ENCODE measurements at regions not wholly inside any gene's neighbourhood (a gene's known extent, or its start where the extent isn't known, plus 50 kb on each side); places are given as distances from the start of the nearest gene placed in this dataset.

GRCh38 chr6:165871571-165871970 is 208.5 kb upstream of the PDE10A start:
- DNase-seq, result no peak

GRCh38 chr6:165869526-165869925 is 206.5 kb upstream of the PDE10A start:
- no peak for DNase-seq

- no peak for DNase-seq
These were observed 201.9 kb upstream of the PDE10A start for GRCh38 chr6:165864925-165865324.

DNA sequence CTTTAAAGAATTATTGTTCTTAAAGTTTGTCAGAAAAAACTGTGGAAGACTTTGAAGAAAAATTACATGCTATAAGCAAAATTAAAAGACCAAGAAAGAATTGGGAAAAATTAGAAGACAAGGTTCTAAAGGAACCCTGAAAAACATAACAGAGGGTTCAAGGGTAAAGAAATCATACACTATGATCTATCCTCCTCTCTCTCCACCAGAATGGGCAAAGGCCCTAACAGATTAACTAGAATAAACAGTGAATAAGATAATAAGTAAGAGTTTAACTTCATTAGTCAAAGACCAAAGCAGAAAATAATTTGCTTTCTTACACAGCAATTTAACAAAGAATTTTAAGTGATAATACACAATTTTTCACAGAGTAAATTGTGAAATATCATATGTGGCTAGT is 201.2 kb upstream of the PDE10A start:
- no peak for DNase-seq

DNA sequence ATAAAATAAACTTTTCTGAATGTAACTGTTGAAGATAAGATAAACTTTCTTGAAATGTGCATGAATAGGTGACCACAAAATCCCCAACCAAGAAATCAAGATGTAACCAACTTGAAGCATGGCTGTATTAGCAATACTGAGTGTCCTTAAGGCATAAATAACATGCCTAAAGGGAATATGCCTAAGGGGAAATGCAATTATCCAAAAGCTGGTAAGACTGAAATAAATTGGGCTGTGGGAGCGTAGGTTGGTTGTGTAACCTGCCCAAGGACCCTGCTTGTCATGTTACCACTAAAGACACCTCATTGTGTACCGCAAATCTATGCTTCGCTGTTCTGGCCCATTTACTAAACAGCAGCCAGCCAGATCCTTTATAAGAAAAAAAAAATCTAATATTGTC is 200.8 kb upstream of the PDE10A start:
- DNase-seq, result no peak

DNA sequence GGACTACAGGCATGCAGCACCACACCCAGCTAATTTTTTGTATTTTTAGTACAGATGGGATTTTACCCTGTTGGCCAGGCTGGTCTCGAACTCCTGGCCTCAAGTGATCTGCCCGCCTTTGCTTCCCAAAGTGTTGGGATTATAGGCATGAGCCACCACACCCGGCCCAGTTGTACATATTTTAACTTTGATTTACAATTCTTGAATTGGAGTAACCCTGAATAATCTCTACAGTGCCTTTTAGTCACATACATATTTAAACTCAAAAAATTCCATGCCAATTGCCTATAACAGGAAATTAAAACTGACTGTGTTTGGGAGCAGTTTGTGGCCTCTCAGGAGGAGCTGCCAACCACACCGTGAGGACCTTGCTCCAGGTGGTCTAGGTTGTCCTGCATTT is 199.8 kb upstream of the PDE10A start:
- no peak for DNase-seq

- no peak for DNase-seq
These were observed 198.2 kb upstream of the PDE10A start for GRCh38 chr6:165861226-165861625.

DNA sequence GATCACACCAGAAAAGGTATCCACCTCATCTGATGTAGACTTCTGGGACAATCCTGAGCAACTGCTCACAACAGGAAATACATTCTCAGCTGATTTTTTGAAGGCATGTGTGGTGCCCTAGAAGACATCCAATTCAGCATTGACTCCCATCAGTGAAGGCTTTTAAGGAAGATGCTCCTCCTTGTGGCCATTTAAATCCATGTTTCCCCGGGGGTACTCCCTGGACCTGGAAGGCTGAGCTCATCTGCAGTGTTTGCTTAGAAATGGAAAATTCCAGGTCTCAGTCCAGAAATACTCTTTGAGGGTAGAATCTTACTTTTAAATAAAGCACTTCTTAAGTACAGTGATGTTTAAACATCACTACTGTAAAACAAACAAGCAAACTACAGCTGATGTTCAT is 195.5 kb upstream of the PDE10A start:
- DNase-seq, result no peak

DNA sequence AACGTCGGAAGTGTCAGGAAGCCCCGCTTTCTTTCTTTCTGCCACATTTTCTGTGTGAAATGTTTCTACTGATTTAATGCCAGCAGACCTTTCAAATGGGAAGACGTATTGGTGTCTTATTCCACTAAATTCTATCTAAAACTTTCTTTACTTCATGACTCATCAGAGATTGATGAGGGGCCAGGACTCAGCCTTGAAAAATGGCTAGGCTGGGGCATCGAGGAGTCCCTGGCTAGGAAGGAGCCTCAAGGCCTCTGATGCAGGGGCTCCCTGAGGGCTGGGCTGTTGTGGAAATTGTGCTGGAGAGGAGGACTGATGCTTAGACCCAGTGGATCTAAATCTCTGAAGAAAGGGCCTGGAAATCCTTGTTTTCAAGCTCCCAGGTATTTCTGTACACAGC is 192.8 kb upstream of the PDE10A start:
- no peak for DNase-seq

DNA sequence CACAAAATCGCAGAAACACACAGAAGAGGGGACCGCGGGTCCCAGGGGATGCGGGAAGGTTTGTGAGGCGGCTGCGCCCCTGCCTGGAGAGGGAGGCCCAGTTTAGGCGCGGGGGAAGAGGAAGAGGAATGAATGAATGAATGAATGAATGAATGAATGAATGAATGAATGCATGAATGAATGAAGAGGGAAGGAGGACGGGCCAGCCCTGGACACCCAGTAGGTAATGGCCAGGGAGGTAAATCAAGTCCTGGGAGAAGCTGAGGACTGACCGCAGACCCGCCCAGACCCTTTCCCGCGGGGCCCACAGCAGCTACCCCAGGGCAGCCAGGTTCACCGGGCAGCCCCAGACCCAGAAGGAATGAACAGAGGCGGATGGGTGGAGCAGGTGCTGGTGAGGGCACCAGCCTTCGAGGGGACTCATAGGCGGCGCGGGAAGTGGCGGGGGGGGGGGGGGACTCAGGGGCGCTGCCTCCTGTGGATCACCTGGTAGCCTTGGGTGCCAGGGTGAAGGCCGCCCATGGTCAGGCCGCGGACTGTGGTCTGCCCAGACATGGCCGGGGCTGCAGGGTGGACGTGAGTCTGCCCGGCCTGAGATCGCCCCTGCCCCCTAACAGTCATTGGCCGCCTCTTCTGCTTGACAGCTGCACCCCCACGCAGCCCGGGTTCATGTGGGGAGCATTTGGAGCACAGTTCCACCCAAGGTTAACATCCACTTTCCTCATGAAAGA is 192.0 kb upstream of the PDE10A start:
- no peak for DNase-seq

DNA sequence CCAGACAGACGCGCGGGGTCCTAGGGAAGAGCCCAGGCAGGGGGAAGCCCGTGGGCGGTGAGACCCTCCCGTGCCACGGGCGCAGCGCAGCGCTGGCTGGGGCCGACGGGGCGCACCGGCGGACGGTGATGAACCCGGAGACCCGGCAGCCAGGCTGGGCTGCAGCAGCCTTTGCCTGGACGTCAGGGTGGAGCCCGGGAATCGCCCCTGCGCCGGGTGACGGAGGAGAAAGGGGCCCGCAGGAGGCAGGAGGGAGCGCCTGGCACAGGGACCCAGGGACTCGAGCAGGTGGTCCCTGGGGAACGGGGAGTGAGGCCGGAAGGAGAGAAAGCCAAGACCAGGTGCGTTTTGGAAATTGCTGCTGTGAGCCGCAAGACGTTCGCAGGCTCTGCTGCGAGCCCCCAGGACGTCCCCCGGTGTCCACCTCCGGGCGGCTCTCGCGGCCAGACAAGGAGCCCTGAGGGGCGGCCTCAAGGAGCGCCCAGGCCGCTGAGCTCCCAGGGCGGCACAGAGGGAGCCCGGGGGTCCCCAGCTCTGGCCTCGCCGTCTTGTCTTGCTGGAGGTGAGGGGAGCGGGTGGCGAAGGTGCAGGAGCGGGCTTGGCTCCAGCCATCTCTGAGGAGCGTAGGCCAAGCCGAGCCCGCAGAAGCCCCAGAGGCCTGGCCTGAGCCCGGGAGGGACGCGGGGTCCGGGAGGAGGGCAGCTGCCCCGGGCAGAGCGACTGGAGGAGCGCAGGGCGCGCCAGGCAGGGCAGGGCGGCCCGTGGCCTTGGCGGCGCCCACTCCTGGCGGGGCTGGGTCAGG is 191.2 kb upstream of the PDE10A start:
- no peak for DNase-seq

GRCh38 chr6:165852676-165853075 is 189.6 kb upstream of the PDE10A start:
- no peak for DNase-seq

- peak; percentile 37 for DNase-seq
These were observed 187.5 kb upstream of the PDE10A start for GRCh38 chr6:165850434-165851019.

GRCh38 chr6:165849534-165850430 is 186.7 kb upstream of the PDE10A start:
- no peak for DNase-seq

- no peak for DNase-seq
These were observed 185.0 kb upstream of the PDE10A start for GRCh38 chr6:165848086-165848426.

GRCh38 chr6:165847407-165848085 is 184.5 kb upstream of the PDE10A start:
- no peak for DNase-seq

GRCh38 chr6:165846123-165846966 is 183.3 kb upstream of the PDE10A start:
- DNase-seq, result no peak

- peak; percentile 67 for DNase-seq
These were observed 182.5 kb upstream of the PDE10A start for GRCh38 chr6:165845493-165845892.

- no peak for DNase-seq
These were observed 181.8 kb upstream of the PDE10A start for GRCh38 chr6:165844801-165845364.

- no peak for DNase-seq
These were observed 181.2 kb upstream of the PDE10A start for GRCh38 chr6:165844232-165844631.

DNA sequence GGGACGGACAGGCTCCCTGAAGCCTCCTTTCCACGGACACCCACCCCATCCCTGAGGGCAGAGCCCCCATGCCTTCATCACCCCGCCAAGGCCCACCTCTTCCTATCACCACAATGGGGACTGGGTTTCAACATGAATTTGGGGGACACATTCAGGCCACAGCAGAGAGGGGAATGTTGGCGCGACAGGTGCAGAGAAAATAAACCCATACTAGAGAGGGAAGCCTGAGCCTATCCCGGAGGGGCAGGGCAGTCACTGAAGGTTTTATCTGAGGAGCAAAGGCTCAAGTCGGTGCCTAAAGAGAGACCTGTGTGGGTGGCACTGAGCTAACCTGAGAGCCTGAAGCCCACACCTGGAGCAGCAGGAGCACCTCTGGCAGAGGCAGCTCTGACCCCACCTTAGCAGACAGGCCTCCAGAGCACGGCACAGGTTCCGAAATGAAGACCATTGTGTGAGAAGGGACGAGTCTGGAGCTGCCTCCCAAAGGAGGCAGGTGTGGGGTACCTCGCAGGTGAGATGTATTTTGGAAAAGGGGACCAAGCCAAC is 180.6 kb upstream of the PDE10A start:
- DNase-seq, result no peak
